ENCODE measurements at regions not wholly inside any gene's neighbourhood (a gene's known extent, or its start where the extent isn't known, plus 50 kb on each side); places are given as distances from the start of the nearest gene placed in this dataset.

DNA sequence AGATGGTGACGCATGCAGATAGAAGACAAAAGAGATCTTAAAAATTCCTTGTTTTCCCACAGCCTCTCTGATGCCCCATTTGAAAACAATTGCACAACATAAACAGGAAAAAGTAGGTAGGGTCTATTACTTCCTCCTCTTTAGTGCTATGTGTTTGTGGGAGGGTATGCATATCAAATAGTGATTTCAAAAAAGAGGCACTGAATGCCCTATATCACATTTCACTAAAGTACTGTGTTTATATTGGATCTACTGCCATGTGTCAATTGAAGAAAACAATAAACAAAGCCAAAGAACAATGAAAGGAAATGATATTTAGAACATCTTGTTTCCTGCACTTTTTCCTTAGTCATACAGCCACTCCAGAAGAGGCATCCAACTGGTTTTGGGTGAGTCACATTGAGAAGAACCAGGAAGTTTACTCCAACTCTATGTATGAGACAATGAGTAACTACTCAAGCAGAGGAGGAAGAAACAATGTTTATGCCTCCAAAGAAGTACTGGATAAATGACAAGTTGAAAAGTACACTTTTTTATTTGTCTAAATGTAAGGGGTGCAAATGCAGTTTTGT is 583.6 kb downstream of the FBXO15 start:
- Histone ChIP-seq H3K9me3 (ENCODE audit: control insufficient read depth in 3 of 3, low read length in 3 of 3) (no peaks in the 10 kb centered on the region), H3K36me3 (ENCODE audit: control insufficient read depth in 3 of 3, insufficient read depth in 3 of 3, low read length in 3 of 3) (no peaks in the 10 kb centered on the region), H3K4me3 (ENCODE audit: low read length in 3 of 3) (no peak overlapping the region), H3K4me1 (ENCODE audit: control insufficient read depth in 3 of 3, insufficient read depth in 3 of 3, low read length in 3 of 3) (no peaks in the 10 kb centered on the region), H3K27ac (ENCODE audit: low read depth, low read length) (no peak overlapping the region), H3K27me3 (ENCODE audit: control insufficient read depth in 3 of 3, insufficient read depth in 3 of 3, low read length in 3 of 3) (no peaks in the 10 kb centered on the region), H3K9ac (ENCODE audit: low read depth in 1 of 3, low read length in 3 of 3) (no peak overlapping the region)

DNA sequence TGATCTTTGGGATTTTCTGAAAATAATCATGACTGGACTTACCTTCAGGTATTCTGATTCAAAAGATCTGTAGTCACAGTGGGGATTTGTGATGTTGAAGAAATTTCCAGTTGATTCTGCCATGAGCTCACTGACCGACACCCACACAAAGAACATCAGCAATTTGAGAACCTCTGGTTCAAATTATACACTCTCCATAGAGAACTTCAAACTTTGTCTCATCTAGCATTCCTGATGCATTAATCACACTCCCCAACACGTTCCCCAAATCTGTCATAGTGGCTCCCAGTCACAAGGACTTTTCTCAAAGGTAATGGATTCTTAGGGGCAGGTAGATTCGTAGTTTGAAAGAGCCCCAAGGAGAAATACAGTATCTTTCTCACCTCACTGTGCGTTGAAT is 584.3 kb downstream of the FBXO15 start:
- Histone ChIP-seq H3K27ac (ENCODE audit: low read depth, low read length) (no peak overlapping the region), H3K9ac (ENCODE audit: low read depth in 1 of 3, low read length in 3 of 3) (no peak overlapping the region), H3K27me3 (ENCODE audit: control insufficient read depth in 3 of 3, insufficient read depth in 3 of 3, low read length in 3 of 3) (no peaks in the 10 kb centered on the region), H3K36me3 (ENCODE audit: control insufficient read depth in 3 of 3, insufficient read depth in 3 of 3, low read length in 3 of 3) (no peaks in the 10 kb centered on the region), H3K9me3 (ENCODE audit: control insufficient read depth in 3 of 3, low read length in 3 of 3) (no peaks in the 10 kb centered on the region), H3K4me1 (ENCODE audit: control insufficient read depth in 3 of 3, insufficient read depth in 3 of 3, low read length in 3 of 3) (no peaks in the 10 kb centered on the region), H3K4me3 (ENCODE audit: low read length in 3 of 3) (no peak overlapping the region)

DNA sequence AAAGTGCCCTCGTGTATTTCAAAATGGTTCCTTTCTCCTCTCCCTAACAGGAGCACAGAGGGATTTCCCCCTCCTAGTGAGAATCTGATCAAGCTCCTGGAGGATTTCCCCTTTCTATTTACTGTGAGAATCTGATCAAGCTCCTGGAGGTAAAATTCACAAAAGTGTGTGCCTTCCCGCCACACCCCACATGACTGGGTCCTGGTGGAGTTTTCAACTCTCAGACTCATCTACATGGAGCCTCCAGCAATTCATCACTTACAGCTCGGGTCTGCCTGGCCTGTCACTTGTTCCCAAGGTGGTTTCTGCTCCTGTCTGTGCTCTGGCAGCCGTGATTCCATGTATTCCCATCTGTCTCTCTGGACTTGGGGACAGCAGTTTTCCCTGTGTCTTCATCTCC is 590.7 kb downstream of the FBXO15 start:
- no peaks in the 10 kb centered on the region for H3K36me3 ChIP-seq (ENCODE audit: control insufficient read depth in 3 of 3, insufficient read depth in 3 of 3, low read length in 3 of 3)
- H3K27me3 ChIP-seq (ENCODE audit: control insufficient read depth in 3 of 3, insufficient read depth in 3 of 3, low read length in 3 of 3) = no peaks in the 10 kb centered on the region
- H3K9ac ChIP-seq (ENCODE audit: low read depth in 1 of 3, low read length in 3 of 3) = no peak overlapping the region
- H3K27ac ChIP-seq (ENCODE audit: low read depth, low read length) = no peak overlapping the region
- H3K9me3 ChIP-seq (ENCODE audit: control insufficient read depth in 3 of 3, low read length in 3 of 3) = peaks cover 0 to 2% (median 0%) of the 10 kb centered on the region in 3 donors
- no peak overlapping the region for H3K4me3 ChIP-seq (ENCODE audit: low read length in 3 of 3)
- no peaks in the 10 kb centered on the region for H3K4me1 ChIP-seq (ENCODE audit: control insufficient read depth in 3 of 3, insufficient read depth in 3 of 3, low read length in 3 of 3)

DNA sequence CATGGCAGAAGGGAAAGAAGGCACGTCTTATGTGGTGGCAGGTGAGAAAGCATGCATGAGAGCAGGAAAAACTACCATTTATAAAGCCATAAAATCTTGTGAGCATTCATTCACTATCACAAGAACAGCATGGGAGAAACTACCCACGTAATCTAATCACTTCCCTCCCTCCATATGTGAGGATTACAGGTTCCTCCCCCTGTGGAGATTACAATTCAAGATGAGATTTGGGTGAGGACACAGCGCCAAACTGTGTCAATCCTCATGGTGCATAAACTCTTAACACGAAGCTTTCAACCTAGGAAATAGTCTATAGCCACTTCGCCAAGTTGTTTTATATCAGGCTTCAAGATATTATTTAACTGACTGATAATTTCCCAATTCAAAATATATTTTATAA is 595.5 kb downstream of the FBXO15 start:
- Histone ChIP-seq H3K9ac (ENCODE audit: low read depth in 1 of 3, low read length in 3 of 3) (no peak overlapping the region), H3K4me3 (ENCODE audit: low read length in 3 of 3) (no peak overlapping the region), H3K4me1 (ENCODE audit: control insufficient read depth in 3 of 3, insufficient read depth in 3 of 3, low read length in 3 of 3) (no peaks in the 10 kb centered on the region), H3K9me3 (ENCODE audit: control insufficient read depth in 3 of 3, low read length in 3 of 3) (peaks cover 0 to 2% (median 0%) of the 10 kb centered on the region in 3 donors), H3K27me3 (ENCODE audit: control insufficient read depth in 3 of 3, insufficient read depth in 3 of 3, low read length in 3 of 3) (no peaks in the 10 kb centered on the region), H3K36me3 (ENCODE audit: control insufficient read depth in 3 of 3, insufficient read depth in 3 of 3, low read length in 3 of 3) (no peaks in the 10 kb centered on the region), H3K27ac (ENCODE audit: low read depth, low read length) (no peak overlapping the region)

DNA sequence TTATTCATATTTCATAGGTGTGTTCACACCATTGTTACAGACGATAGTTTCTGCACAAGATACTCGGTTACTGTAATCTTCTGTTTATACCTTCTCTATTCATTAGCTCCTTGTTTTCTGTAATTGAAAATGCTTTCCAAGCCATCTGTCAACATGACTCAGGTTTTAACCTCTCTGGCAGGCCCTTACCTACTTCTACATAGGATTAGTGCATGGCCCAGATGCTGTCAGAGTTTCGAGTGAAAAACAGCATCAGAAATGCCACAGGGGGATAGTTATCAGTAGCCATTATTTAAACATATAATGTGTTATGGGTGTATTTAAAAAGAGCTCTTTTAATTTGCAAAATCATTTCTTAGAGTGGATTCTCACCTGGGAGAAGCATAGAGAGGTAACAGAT is 596.4 kb downstream of the FBXO15 start:
- Histone ChIP-seq H3K36me3 (ENCODE audit: control insufficient read depth in 3 of 3, insufficient read depth in 3 of 3, low read length in 3 of 3) (no peaks in the 10 kb centered on the region), H3K4me3 (ENCODE audit: low read length in 3 of 3) (no peak overlapping the region), H3K4me1 (ENCODE audit: control insufficient read depth in 3 of 3, insufficient read depth in 3 of 3, low read length in 3 of 3) (no peaks in the 10 kb centered on the region), H3K27ac (ENCODE audit: low read depth, low read length) (no peak overlapping the region), H3K9ac (ENCODE audit: low read depth in 1 of 3, low read length in 3 of 3) (no peak overlapping the region), H3K27me3 (ENCODE audit: control insufficient read depth in 3 of 3, insufficient read depth in 3 of 3, low read length in 3 of 3) (no peaks in the 10 kb centered on the region), H3K9me3 (ENCODE audit: control insufficient read depth in 3 of 3, low read length in 3 of 3) (peaks cover 0 to 2% (median 0%) of the 10 kb centered on the region in 3 donors)

DNA sequence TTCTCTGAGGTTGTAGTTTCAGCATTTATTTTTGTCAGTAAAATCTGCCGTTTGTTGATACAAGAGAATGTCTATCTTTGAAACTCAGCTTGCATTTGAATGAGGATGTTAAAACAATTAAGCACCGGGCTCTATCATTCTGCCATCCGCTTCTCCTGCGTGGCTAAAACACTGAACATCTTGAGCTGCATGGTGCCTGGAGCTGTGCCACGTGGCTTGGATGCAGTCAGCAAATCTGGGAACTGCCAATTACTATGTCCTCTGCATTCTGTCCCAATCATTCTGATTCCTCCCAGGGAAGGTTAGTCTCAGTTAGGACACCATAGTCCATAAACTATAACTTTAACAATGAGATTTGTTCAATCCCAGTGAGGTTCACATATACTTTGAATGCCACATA is 598.4 kb downstream of the FBXO15 start:
- H3K4me3 ChIP-seq (ENCODE audit: low read length in 3 of 3) = no peak overlapping the region
- no peaks in the 10 kb centered on the region for H3K36me3 ChIP-seq (ENCODE audit: control insufficient read depth in 3 of 3, insufficient read depth in 3 of 3, low read length in 3 of 3)
- no peak overlapping the region for H3K27ac ChIP-seq (ENCODE audit: low read depth, low read length)
- no peaks in the 10 kb centered on the region for H3K27me3 ChIP-seq (ENCODE audit: control insufficient read depth in 3 of 3, insufficient read depth in 3 of 3, low read length in 3 of 3)
- no peak overlapping the region for H3K9ac ChIP-seq (ENCODE audit: low read depth in 1 of 3, low read length in 3 of 3)
- no peaks in the 10 kb centered on the region for H3K9me3 ChIP-seq (ENCODE audit: control insufficient read depth in 3 of 3, low read length in 3 of 3)
- H3K4me1 ChIP-seq (ENCODE audit: control insufficient read depth in 3 of 3, insufficient read depth in 3 of 3, low read length in 3 of 3) = no peaks in the 10 kb centered on the region

DNA sequence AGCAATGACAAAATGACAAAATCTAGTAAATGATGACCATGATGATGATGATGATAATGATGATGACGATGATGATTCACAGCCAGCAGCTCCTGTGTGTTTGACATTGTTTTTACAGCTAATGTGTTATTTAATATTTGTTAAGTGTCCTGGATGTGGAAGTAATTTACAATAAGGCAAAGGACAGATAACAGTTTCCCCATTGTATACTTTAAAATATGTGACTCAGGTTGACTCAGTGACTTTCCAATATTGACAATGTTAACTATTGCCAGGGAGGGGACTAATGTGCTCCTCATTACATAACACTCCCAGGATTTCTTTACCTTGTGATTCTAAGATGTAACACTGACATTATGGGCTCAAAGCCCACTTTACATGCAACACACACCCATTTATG is 602.2 kb downstream of the FBXO15 start:
- H3K27ac ChIP-seq (ENCODE audit: low read depth, low read length) = no peak overlapping the region
- no peaks in the 10 kb centered on the region for H3K27me3 ChIP-seq (ENCODE audit: control insufficient read depth in 3 of 3, insufficient read depth in 3 of 3, low read length in 3 of 3)

DNA sequence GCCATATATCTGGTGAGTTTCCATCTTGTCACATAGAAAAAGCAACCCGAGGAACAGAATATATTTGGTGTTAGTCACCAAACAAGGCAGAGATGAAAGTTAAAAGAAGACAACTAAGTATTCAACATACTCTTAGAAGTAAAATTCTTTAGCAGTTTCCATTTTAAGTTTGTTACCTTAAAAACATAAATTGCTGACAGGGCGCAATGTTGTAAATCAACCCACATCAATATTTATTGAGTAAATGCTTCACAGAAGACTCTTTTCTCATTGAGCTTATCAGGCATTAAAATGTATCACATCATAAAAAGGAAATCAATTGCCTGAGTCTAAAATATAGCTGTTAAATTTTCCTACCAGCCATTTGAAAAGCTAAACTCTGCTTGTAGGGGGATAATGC is 603.0 kb downstream of the FBXO15 start:
- Histone ChIP-seq H3K4me1 (ENCODE audit: control insufficient read depth in 3 of 3, insufficient read depth in 3 of 3, low read length in 3 of 3) (no peaks in the 10 kb centered on the region), H3K9ac (ENCODE audit: low read depth in 1 of 3, low read length in 3 of 3) (no peak overlapping the region), H3K27ac (ENCODE audit: low read depth, low read length) (no peak overlapping the region), H3K9me3 (ENCODE audit: control insufficient read depth in 3 of 3, low read length in 3 of 3) (no peaks in the 10 kb centered on the region), H3K27me3 (ENCODE audit: control insufficient read depth in 3 of 3, insufficient read depth in 3 of 3, low read length in 3 of 3) (no peaks in the 10 kb centered on the region), H3K36me3 (ENCODE audit: control insufficient read depth in 3 of 3, insufficient read depth in 3 of 3, low read length in 3 of 3) (no peaks in the 10 kb centered on the region), H3K4me3 (ENCODE audit: low read length in 3 of 3) (no peak overlapping the region)

More for the DNA sequence above, 602.2 kb downstream of the FBXO15 start:
- Histone ChIP-seq H3K4me3 (ENCODE audit: low read length in 3 of 3) (no peak overlapping the region), H3K4me1 (ENCODE audit: control insufficient read depth in 3 of 3, insufficient read depth in 3 of 3, low read length in 3 of 3) (no peaks in the 10 kb centered on the region), H3K9me3 (ENCODE audit: control insufficient read depth in 3 of 3, low read length in 3 of 3) (no peaks in the 10 kb centered on the region), H3K36me3 (ENCODE audit: control insufficient read depth in 3 of 3, insufficient read depth in 3 of 3, low read length in 3 of 3) (no peaks in the 10 kb centered on the region), H3K9ac (ENCODE audit: low read depth in 1 of 3, low read length in 3 of 3) (no peak overlapping the region)

DNA sequence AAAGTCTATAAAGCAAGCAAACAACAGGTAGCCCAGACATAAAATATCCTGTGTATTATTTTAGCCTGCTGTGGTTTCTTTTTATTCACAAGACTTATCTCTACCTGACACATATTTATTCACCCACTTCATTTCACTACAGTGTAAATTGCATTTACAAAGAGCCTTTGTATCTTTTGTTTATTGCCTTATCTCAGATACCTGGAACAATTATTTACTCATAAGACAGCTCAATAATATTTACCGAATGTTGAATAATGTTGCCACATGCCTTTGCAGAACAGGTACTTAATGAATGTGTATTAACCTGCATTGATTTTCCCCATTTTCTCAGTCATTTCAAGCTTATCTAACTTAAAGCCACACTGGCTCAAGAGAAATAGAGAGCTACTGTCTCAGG is 603.6 kb downstream of the FBXO15 start:
- Histone ChIP-seq H3K9ac (ENCODE audit: low read depth in 1 of 3, low read length in 3 of 3) (no peak overlapping the region), H3K9me3 (ENCODE audit: control insufficient read depth in 3 of 3, low read length in 3 of 3) (no peaks in the 10 kb centered on the region), H3K4me1 (ENCODE audit: control insufficient read depth in 3 of 3, insufficient read depth in 3 of 3, low read length in 3 of 3) (no peaks in the 10 kb centered on the region), H3K36me3 (ENCODE audit: control insufficient read depth in 3 of 3, insufficient read depth in 3 of 3, low read length in 3 of 3) (no peaks in the 10 kb centered on the region), H3K27me3 (ENCODE audit: control insufficient read depth in 3 of 3, insufficient read depth in 3 of 3, low read length in 3 of 3) (no peaks in the 10 kb centered on the region), H3K27ac (ENCODE audit: low read depth, low read length) (no peak overlapping the region), H3K4me3 (ENCODE audit: low read length in 3 of 3) (no peak overlapping the region)

DNA sequence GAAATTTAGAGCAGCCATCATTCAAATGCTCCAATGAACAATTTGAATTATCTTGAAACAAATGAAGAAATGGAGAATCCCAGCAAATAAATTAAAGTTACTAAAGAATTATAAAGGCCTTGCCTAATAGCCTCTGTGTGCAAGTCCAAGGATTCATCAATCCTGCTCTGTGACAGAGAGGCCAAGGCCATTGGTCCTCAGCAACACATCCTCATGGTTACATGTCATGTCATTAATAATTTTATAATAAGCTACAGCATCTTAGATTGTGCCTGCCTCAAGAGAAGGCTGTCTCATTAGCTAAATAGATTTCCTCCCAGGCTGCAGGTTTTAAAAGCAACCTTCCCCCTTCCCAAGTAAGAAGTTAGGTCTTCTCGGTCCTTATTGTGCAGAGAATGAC is 611.6 kb downstream of the FBXO15 start:
- no peaks in the 10 kb centered on the region for H3K9me3 ChIP-seq (ENCODE audit: control insufficient read depth in 3 of 3, low read length in 3 of 3)
- no peaks in the 10 kb centered on the region for H3K36me3 ChIP-seq (ENCODE audit: control insufficient read depth in 3 of 3, insufficient read depth in 3 of 3, low read length in 3 of 3)
- H3K27ac ChIP-seq (ENCODE audit: low read depth, low read length) = no peak overlapping the region
- no peak overlapping the region for H3K9ac ChIP-seq (ENCODE audit: low read depth in 1 of 3, low read length in 3 of 3)
- H3K27me3 ChIP-seq (ENCODE audit: control insufficient read depth in 3 of 3, insufficient read depth in 3 of 3, low read length in 3 of 3) = no peaks in the 10 kb centered on the region
- H3K4me1 ChIP-seq (ENCODE audit: control insufficient read depth in 3 of 3, insufficient read depth in 3 of 3, low read length in 3 of 3) = no peaks in the 10 kb centered on the region
- no peak overlapping the region for H3K4me3 ChIP-seq (ENCODE audit: low read length in 3 of 3)

DNA sequence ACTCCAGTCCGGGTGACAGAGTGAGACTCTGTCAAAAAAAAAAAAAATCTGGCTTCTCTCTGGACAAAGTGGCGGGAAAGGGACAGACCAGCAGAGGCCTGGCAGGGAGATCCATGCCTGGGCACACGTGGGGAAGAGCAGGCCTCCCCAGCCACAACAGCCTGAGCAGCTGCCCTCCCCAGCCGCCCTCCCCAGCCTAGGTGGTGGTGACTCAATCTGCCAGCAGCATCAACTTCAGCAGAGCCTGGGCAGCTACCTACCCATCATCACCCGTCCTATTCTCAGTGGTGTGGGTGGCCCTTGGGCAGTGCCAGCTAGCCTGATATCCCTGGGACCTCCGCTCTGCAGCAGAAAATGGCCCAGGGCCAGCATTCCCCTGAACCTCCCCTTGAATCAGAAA is 612.4 kb downstream of the FBXO15 start:
- no peaks in the 10 kb centered on the region for H3K9me3 ChIP-seq (ENCODE audit: control insufficient read depth in 3 of 3, low read length in 3 of 3)
- H3K4me3 ChIP-seq (ENCODE audit: low read length in 3 of 3) = no peak overlapping the region
- no peak overlapping the region for H3K27ac ChIP-seq (ENCODE audit: low read depth, low read length)
- H3K9ac ChIP-seq (ENCODE audit: low read depth in 1 of 3, low read length in 3 of 3) = no peak overlapping the region
- H3K36me3 ChIP-seq (ENCODE audit: control insufficient read depth in 3 of 3, insufficient read depth in 3 of 3, low read length in 3 of 3) = no peaks in the 10 kb centered on the region
- no peaks in the 10 kb centered on the region for H3K4me1 ChIP-seq (ENCODE audit: control insufficient read depth in 3 of 3, insufficient read depth in 3 of 3, low read length in 3 of 3)
- no peaks in the 10 kb centered on the region for H3K27me3 ChIP-seq (ENCODE audit: control insufficient read depth in 3 of 3, insufficient read depth in 3 of 3, low read length in 3 of 3)

Data from skeletal muscle tissue (tissue), 3 donors.